ENCODE measurements at regions not wholly inside any gene's neighbourhood (a gene's known extent, or its start where the extent isn't known, plus 50 kb on each side); places are given as distances from the start of the nearest gene placed in this dataset.
"Not testable (repeated sequence)": the region's sequence is repeated elsewhere in the genome, so short reads cannot be mapped to it uniquely, and the experiment has no call there.

GRCh38 chr12:67049199-67049598 is 220.0 kb upstream of the CAND1 start:
- TF ChIP-seq CTCF (conservative IDR thresholded peaks at IDR 0.05); ZFX (IDR thresholded peaks at IDR 0.05): not testable (repeated sequence)
